ENCODE measurements at regions not wholly inside any gene's neighbourhood (a gene's known extent, or its start where the extent isn't known, plus 50 kb on each side); places are given as distances from the start of the nearest gene placed in this dataset.

- no peak for TF ChIP-seq CTCF (IDR thresholded peaks at IDR 0.05; ENCODE audit: insufficient read depth, low read length)
- H3K4me3 ChIP-seq (ENCODE audit: low read depth, low read length), result peak overlapping the region; percentile 3
- peak; percentile 83 for DNase-seq (ENCODE audit: low read depth)
These were observed 115.4 kb upstream of the PRICKLE2 start for GRCh38 chr3:64340641-64341101.

- no peak for DNase-seq (ENCODE audit: low read depth)
These were observed 111.2 kb upstream of the PRICKLE2 start for GRCh38 chr3:64336488-64336887.

GRCh38 chr3:64332459-64333350 lies 107.4 kb upstream of the PRICKLE2 start:
- no peak overlapping the region for H3K4me3 ChIP-seq (ENCODE audit: low read depth, low read length)
- DNase-seq (ENCODE audit: low read depth), result no peak
- no peak for TF ChIP-seq CTCF (IDR thresholded peaks at IDR 0.05; ENCODE audit: insufficient read depth, low read length)

More at GRCh38 chr3:64336488-64336887, 111.2 kb upstream of the PRICKLE2 start:
- H3K4me3 ChIP-seq (ENCODE audit: low read depth, low read length), result no peak overlapping the region
- no peak for TF ChIP-seq CTCF (IDR thresholded peaks at IDR 0.05; ENCODE audit: insufficient read depth, low read length)

- no peak overlapping the region for H3K4me3 ChIP-seq (ENCODE audit: low read depth, low read length)
- no peak for TF ChIP-seq CTCF (IDR thresholded peaks at IDR 0.05; ENCODE audit: insufficient read depth, low read length)
- DNase-seq (ENCODE audit: low read depth), result no peak
These were observed 106.3 kb upstream of the PRICKLE2 start for GRCh38 chr3:64331605-64332004.

GRCh38 chr3:64329037-64329436 lies 103.8 kb upstream of the PRICKLE2 start:
- DNase-seq (ENCODE audit: low read depth), result no peak
- no peak for TF ChIP-seq CTCF (IDR thresholded peaks at IDR 0.05; ENCODE audit: insufficient read depth, low read length)
- H3K4me3 ChIP-seq (ENCODE audit: low read depth, low read length), result no peak overlapping the region

GRCh38 chr3:64327100-64327804 lies 102.0 kb upstream of the PRICKLE2 start:
- no peak for TF ChIP-seq CTCF (IDR thresholded peaks at IDR 0.05; ENCODE audit: insufficient read depth, low read length)
- no peak overlapping the region for H3K4me3 ChIP-seq (ENCODE audit: low read depth, low read length)
- DNase-seq (ENCODE audit: low read depth), result peak; percentile 96

All from fibroblast of the aortic adventitia (primary cell).